Stomach (tissue), 8 donors: ENCODE measurements at regions not wholly inside any gene's neighbourhood (a gene's known extent, or its start where the extent isn't known, plus 50 kb on each side); places are given as distances from the start of the nearest gene placed in this dataset.

Experiments
- DNase-seq, 2 donors: peaks; one replicate each; pipeline versions ENCODE4 v3.0.0 to v3.0.0-alpha.2; 2013 to 2019
- H3K27ac ChIP-seq, 5 donors: fragments of 200-600 bp in 4 of 5; sonication (generic) in 4 of 5; one replicate each; pipeline ENCODE4 v1.5.1; 2013 to 2019; ENCODE audit warnings: mild to moderate bottlenecking in 1 of 5, moderate library complexity in 1 of 5
- H3K27me3 ChIP-seq, 3 donors: fragments of 200-600 bp; sonication (generic); one replicate each; pipeline ENCODE4 v1.5.1; 2017 to 2019; ENCODE audit warnings: mixed run types in 1 of 3
- H3K36me3 ChIP-seq, 4 donors: fragments of 200-600 bp; sonication (generic); 1 replicate in 3 of 4; 2 replicates in 1 of 4; pipeline ENCODE4 v1.5.1; 2016 to 2019
- H3K4me1 ChIP-seq, 4 donors: fragments of 200-600 bp; sonication (generic); one replicate each; pipeline ENCODE4 v1.5.1; 2016 to 2019
- H3K4me3 ChIP-seq, 4 donors: fragments of 200-600 bp; sonication (generic) in 3 of 4; one replicate each; pipeline ENCODE4 v1.5.1; 2016 to 2019; ENCODE audit warnings: mild to moderate bottlenecking in 1 of 4
- H3K9me3 ChIP-seq, 4 donors: fragments of 200-600 bp; sonication (generic); one replicate each; pipeline ENCODE4 v1.5.1; 2016 to 2019
- CTCF ChIP-seq, 7 experiments: fragments of 450-650 bp in 4 of 7; fragments of 200-600 bp in 3 of 7; sonication (generic) in 3 of 7; IDR thresholded peaks; one replicate each; pipeline ENCODE4 v1.5.1; 2016 to 2019; ENCODE audit warnings: antibody characterized with exemption in 7 of 7, control low read depth in 2 of 7, mild to moderate bottlenecking in 1 of 7
- EP300 ChIP-seq: sonication (generic); formaldehyde crosslinking; IDR thresholded peaks from one replicate; pipeline ENCODE4 v1.6.1; 2017; ENCODE audit warnings: antibody characterized with exemption
- POLR2A ChIP-seq, 4 donors: fragments of 450-650 bp; IDR thresholded peaks; one replicate each; pipeline ENCODE4 v1.6.1; 2016; ENCODE audit warnings: antibody characterized with exemption in 4 of 4, control low read depth in 2 of 4, mild to moderate bottlenecking in 1 of 4, moderate library complexity in 1 of 4
- POLR2AphosphoS5 ChIP-seq, 3 donors: sonication (generic); formaldehyde crosslinking; IDR thresholded peaks; one replicate each; pipeline ENCODE4 v1.6.1; 2016; ENCODE audit warnings: antibody characterized with exemption in 3 of 3
- WGBS, 5 donors: extraction: QIAGEN DNeasy Blood & Tissue Kit in 3 of 5; methylation state at CpG; one replicate each; pipeline versions ENCODE4 v1.1.5 to v1.1.7; 2013 to 2018; 5-methylcytosine and 5-hydroxymethylcytosine counted together
- intact Hi-C: fragments of 100-400 bp; cut with DNase I; formaldehyde crosslinking; loops from one replicate; pipeline ENCODE4 v1.15.1; 2023; ENCODE audit warnings: low total_unique reads
- donor health status: healthy with polysubstance abuse.
- donor health status: Bipolar disorder and iron deficiency.
- donor health status: healthy.

- no peaks in the 10 kb centered on the region for H3K27me3 ChIP-seq
- no peak overlapping the region for H3K4me3 ChIP-seq
- H3K36me3 ChIP-seq, result no peaks in the 10 kb centered on the region
- H3K4me1 ChIP-seq, result no peaks in the 10 kb centered on the region
- DNase-seq, result no peak
- intact Hi-C loops, result no loop called here
- H3K9me3 ChIP-seq, result peaks cover 0 to 20% (median 13%) of the 10 kb centered on the region in 4 donors
- TF ChIP-seq CTCF (IDR thresholded peaks at IDR 0.05) (no peak), POLR2A (IDR thresholded peaks at IDR 0.05) (no peak), POLR2AphosphoS5 (IDR thresholded peaks at IDR 0.05) (no peak), EP300 (no peak)
- no peak overlapping the region for H3K27ac ChIP-seq
- 72 to 83% (median 79%) methylated on average over 2 of the region's 2 CpGs for WGBS, 5 donors
Observed at GRCh38 chr13:58573743-58574142, 942.2 kb downstream of the PCDH17 start.

GRCh38 chr13:58574791-58575190 is 943.2 kb downstream of the PCDH17 start:
- Histone ChIP-seq H3K4me1 (no peaks in the 10 kb centered on the region), H3K27ac (no peak overlapping the region), H3K4me3 (no peak overlapping the region), H3K9me3 (peaks cover 0 to 20% (median 13%) of the 10 kb centered on the region in 4 donors), H3K27me3 (no peaks in the 10 kb centered on the region), H3K36me3 (no peaks in the 10 kb centered on the region)
- TF ChIP-seq EP300 (no peak), POLR2A (IDR thresholded peaks at IDR 0.05) (no peak)
- intact Hi-C loops, result no loop called here
- DNase-seq, result no peak

GRCh38 chr13:58579468-58579867 is 947.9 kb downstream of the PCDH17 start:
- intact Hi-C loops, result no loop called here
- TF ChIP-seq EP300 (no peak), CTCF (IDR thresholded peaks at IDR 0.05) (no peak), POLR2A (IDR thresholded peaks at IDR 0.05) (no peak), POLR2AphosphoS5 (IDR thresholded peaks at IDR 0.05) (no peak)
- Histone ChIP-seq H3K4me3 (no peak overlapping the region), H3K4me1 (no peaks in the 10 kb centered on the region), H3K9me3 (peaks cover 0 to 17% (median 11%) of the 10 kb centered on the region in 4 donors), H3K27me3 (no peaks in the 10 kb centered on the region), H3K27ac (no peak overlapping the region), H3K36me3 (no peaks in the 10 kb centered on the region)
- 75 to 93% (median 83%) methylated on average over 2 of the region's 2 CpGs for WGBS, 5 donors
- no peak for DNase-seq

- H3K4me3 ChIP-seq, result no peak overlapping the region
- no peaks in the 10 kb centered on the region for H3K36me3 ChIP-seq
- no peaks in the 10 kb centered on the region for H3K9me3 ChIP-seq
- no peak for DNase-seq
- TF ChIP-seq POLR2AphosphoS5 (IDR thresholded peaks at IDR 0.05) (no peak), POLR2A (IDR thresholded peaks at IDR 0.05) (no peak), EP300 (no peak), CTCF (IDR thresholded peaks at IDR 0.05) (no peak)
- no peak overlapping the region for H3K27ac ChIP-seq
- H3K4me1 ChIP-seq, result no peaks in the 10 kb centered on the region
- intact Hi-C loops, result no loop called here
- WGBS, 5 donors, result 90 to 98% (median 95%) methylated on average over 1 of the region's 1 CpG
- H3K27me3 ChIP-seq, result no peaks in the 10 kb centered on the region
Observed at GRCh38 chr13:58583966-58584365, 952.4 kb downstream of the PCDH17 start.

GRCh38 chr13:58584610-58585009 is 953.1 kb downstream of the PCDH17 start:
- H3K27ac ChIP-seq, result no peak overlapping the region
- H3K4me1 ChIP-seq, result no peaks in the 10 kb centered on the region
- intact Hi-C loops, result no loop called here
- DNase-seq, result no peak
- H3K36me3 ChIP-seq, result no peaks in the 10 kb centered on the region
- no peak overlapping the region for H3K4me3 ChIP-seq
- WGBS, 5 donors, result 77 to 88% (median 86%) methylated on average over 2 of the region's 2 CpGs
- H3K9me3 ChIP-seq, result no peaks in the 10 kb centered on the region
- TF ChIP-seq POLR2A (IDR thresholded peaks at IDR 0.05) (no peak), EP300 (no peak)
- H3K27me3 ChIP-seq, result no peaks in the 10 kb centered on the region
